Ishikawa (cell line): ENCODE measurements at regions not wholly inside any gene's neighbourhood (a gene's known extent, or its start where the extent isn't known, plus 50 kb on each side); places are given as distances from the start of the nearest gene placed in this dataset.

Source experiments
- CEBPB ChIP-seq: IDR thresholded peaks from 2 replicates; pipeline ENCODE4 v1.6.1; 2012
- EGR1 ChIP-seq: IDR thresholded peaks from 2 replicates; pipeline ENCODE4 v1.6.1; 2012
- EP300 ChIP-seq: IDR thresholded peaks from 2 replicates; pipeline ENCODE4 v1.6.1; 2012; ENCODE audit warnings: borderline replicate concordance
- FOXM1 ChIP-seq: IDR thresholded peaks from 2 replicates; pipeline ENCODE4 v1.6.1; 2012; ENCODE audit warnings: low read depth, borderline replicate concordance
- NFIC ChIP-seq: IDR thresholded peaks from 2 replicates; pipeline ENCODE4 v1.6.1; 2012
- RAD21 ChIP-seq: IDR thresholded peaks from 2 replicates; pipeline ENCODE4 v1.6.1; 2012; ENCODE audit warnings: low read depth
- TAF1 ChIP-seq: IDR thresholded peaks from 2 replicates; pipeline ENCODE4 v1.6.1; 2012; ENCODE audit warnings: low read depth, mild to moderate bottlenecking
- TCF12 ChIP-seq: IDR thresholded peaks from 2 replicates; pipeline ENCODE4 v1.6.1; 2012; ENCODE audit warnings: low read depth
- TEAD4 ChIP-seq: IDR thresholded peaks from 2 replicates; pipeline ENCODE4 v1.6.1; 2012
- YY1 ChIP-seq: IDR thresholded peaks from 2 replicates; pipeline ENCODE4 v1.6.1; 2012; ENCODE audit warnings: low read depth
- ZBTB7A ChIP-seq: IDR thresholded peaks from 2 replicates; pipeline ENCODE4 v1.6.1; 2012; ENCODE audit warnings: low read depth
- TF ChIP-seq, protein P1 (sequence below): IDR thresholded peaks from 2 replicates; pipeline ENCODE4 v1.6.1; 2012; ENCODE audit warnings: low read depth, mild to moderate bottlenecking
- TF ChIP-seq, protein P2 (sequence below): IDR thresholded peaks from 2 replicates; pipeline ENCODE4 v1.6.1; 2012

DNA sequence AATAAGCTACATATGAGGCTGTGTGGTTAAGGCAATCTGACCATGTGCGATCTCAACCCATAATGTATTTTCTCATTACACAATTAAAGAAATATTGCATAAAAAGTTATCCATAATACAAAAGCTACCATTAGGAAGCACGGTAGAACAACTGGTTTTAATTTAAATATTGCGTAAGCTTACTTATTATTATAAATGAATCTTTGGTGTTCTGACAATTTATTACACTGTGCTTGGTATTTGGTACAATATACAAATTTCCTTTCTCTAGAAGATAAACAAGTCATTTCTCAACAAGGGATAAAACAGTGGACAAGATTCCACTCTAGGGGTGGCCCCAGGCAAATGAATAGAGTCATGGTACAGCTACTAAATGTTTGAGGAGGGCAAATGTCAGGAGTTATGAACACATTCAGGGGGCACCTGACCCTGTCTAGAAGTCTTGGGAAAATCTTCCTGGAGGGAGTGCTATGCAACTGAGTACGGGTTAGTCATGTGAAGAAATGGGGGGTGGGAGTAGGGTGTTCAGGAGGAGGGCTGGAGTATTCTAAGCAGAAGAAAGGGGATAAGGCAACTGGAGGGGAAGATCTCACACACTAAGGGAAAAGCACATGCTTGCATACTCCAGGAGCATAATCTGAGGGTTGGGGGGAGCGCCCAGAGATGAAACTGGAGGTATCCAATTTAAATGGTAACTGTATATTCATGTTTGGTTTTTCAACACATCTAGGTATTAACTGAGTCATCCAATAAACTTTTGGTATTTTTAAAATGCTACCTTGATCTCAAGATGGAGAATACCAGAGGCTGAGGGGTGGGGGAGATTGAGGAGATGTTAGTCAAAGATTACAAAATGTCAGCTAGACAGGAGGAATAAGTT, 296.9 kb upstream of the SGK1 start:
- no peak for TF ChIP-seq FOXM1
- TF ChIP-seq YY1, result no peak
- TF ChIP-seq RAD21, result no peak
- no peak for TF ChIP-seq TAF1
- TF ChIP-seq, protein P1, sequence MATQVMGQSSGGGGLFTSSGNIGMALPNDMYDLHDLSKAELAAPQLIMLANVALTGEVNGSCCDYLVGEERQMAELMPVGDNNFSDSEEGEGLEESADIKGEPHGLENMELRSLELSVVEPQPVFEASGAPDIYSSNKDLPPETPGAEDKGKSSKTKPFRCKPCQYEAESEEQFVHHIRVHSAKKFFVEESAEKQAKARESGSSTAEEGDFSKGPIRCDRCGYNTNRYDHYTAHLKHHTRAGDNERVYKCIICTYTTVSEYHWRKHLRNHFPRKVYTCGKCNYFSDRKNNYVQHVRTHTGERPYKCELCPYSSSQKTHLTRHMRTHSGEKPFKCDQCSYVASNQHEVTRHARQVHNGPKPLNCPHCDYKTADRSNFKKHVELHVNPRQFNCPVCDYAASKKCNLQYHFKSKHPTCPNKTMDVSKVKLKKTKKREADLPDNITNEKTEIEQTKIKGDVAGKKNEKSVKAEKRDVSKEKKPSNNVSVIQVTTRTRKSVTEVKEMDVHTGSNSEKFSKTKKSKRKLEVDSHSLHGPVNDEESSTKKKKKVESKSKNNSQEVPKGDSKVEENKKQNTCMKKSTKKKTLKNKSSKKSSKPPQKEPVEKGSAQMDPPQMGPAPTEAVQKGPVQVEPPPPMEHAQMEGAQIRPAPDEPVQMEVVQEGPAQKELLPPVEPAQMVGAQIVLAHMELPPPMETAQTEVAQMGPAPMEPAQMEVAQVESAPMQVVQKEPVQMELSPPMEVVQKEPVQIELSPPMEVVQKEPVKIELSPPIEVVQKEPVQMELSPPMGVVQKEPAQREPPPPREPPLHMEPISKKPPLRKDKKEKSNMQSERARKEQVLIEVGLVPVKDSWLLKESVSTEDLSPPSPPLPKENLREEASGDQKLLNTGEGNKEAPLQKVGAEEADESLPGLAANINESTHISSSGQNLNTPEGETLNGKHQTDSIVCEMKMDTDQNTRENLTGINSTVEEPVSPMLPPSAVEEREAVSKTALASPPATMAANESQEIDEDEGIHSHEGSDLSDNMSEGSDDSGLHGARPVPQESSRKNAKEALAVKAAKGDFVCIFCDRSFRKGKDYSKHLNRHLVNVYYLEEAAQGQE, result no peak
- TF ChIP-seq NFIC, result no peak
- no peak for TF ChIP-seq EP300
- TF ChIP-seq ZBTB7A, result no peak
- TF ChIP-seq, protein P2, sequence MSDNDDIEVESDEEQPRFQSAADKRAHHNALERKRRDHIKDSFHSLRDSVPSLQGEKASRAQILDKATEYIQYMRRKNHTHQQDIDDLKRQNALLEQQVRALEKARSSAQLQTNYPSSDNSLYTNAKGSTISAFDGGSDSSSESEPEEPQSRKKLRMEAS, result no peak
- TF ChIP-seq TEAD4, result no peak
- TF ChIP-seq TCF12, result no peak
- no peak for TF ChIP-seq CEBPB
- TF ChIP-seq EGR1, result no peak
